Endothelial cell of umbilical vein (primary cell): ENCODE measurements at regions not wholly inside any gene's neighbourhood (a gene's known extent, or its start where the extent isn't known, plus 50 kb on each side); places are given as distances from the start of the nearest gene placed in this dataset.

Experiments
- EZH2 ChIP-seq: IDR thresholded peaks from 2 replicates; pipeline ENCODE4 v1.6.1; 2012; ENCODE audit warnings: borderline replicate concordance, low read depth, mild to moderate bottlenecking, moderate library complexity, low read length, inconsistent platforms; ENCODE audit not compliant: severe bottlenecking
- MAX ChIP-seq: IDR thresholded peaks from 2 replicates; pipeline ENCODE4 v1.6.1; 2011; ENCODE audit not compliant: insufficient read depth, insufficient read length
- MYC ChIP-seq: IDR thresholded peaks from one replicate; pipeline ENCODE4 v1.6.1; 2011; ENCODE audit warnings: mild to moderate bottlenecking, low read depth, low read length
- POLR2A ChIP-seq: IDR thresholded peaks from 2 replicates; pipeline ENCODE4 v1.6.1; 2012; ENCODE audit warnings: low read depth, mild to moderate bottlenecking, control low read depth, low read length
- POLR2AphosphoS5 ChIP-seq: IDR thresholded peaks from 2 replicates; pipeline ENCODE4 v1.6.1; 2012; ENCODE audit warnings: low read depth, mild to moderate bottlenecking, control low read depth, low read length, moderate library complexity; ENCODE audit not compliant: insufficient read depth
- TF ChIP-seq, protein P1 (sequence below), 2 donors: IDR thresholded peaks; 1 replicate in 1 of 2; 2 replicates in 1 of 2; pipeline ENCODE4 v1.5.1; 2011; ENCODE audit warnings: low read length in 2 of 2, mild to moderate bottlenecking in 2 of 2, moderate library complexity in 2 of 2, control low read depth in 1 of 2, inconsistent platforms in 1 of 2, low read depth in 1 of 2; ENCODE audit not compliant: insufficient read depth in 1 of 2; ENCODE audit errors: extremely low read depth in 1 of 2

DNA sequence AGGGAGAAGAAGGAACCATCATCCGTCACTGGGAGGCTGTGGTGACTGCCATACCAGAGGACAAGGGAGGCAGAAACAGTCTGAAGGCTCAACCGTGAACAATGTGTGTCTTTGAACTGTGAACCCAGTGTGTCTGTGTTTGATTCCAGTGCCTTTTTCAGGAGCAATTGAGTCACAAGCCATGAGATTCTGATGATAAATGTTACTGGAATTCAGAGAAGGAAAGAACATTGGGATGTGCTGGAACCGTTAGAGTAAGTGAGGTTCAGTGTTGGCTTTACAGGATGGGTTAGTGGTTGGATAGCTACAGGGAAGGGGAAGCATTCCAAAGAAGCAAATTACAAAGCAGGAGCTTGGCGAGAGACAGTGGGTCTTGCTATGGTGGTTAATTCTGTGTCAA, 464.4 kb downstream of the TRIML1 start:
- TF ChIP-seq, protein P1, sequence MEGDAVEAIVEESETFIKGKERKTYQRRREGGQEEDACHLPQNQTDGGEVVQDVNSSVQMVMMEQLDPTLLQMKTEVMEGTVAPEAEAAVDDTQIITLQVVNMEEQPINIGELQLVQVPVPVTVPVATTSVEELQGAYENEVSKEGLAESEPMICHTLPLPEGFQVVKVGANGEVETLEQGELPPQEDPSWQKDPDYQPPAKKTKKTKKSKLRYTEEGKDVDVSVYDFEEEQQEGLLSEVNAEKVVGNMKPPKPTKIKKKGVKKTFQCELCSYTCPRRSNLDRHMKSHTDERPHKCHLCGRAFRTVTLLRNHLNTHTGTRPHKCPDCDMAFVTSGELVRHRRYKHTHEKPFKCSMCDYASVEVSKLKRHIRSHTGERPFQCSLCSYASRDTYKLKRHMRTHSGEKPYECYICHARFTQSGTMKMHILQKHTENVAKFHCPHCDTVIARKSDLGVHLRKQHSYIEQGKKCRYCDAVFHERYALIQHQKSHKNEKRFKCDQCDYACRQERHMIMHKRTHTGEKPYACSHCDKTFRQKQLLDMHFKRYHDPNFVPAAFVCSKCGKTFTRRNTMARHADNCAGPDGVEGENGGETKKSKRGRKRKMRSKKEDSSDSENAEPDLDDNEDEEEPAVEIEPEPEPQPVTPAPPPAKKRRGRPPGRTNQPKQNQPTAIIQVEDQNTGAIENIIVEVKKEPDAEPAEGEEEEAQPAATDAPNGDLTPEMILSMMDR (IDR thresholded peaks at IDR 0.05; ENCODE audit: extremely low read depth in 1 of 2, insufficient read depth in 1 of 2, low read depth in 1 of 2, low read length in 2 of 2), result no peak
- TF ChIP-seq POLR2A (no peak), POLR2AphosphoS5 (no peak), MAX (no peak), MYC (no peak), EZH2 (no peak)
